ENCODE measurements at regions not wholly inside any gene's neighbourhood (a gene's known extent, or its start where the extent isn't known, plus 50 kb on each side); places are given as distances from the start of the nearest gene placed in this dataset.

- Histone ChIP-seq H3K9me3 (no peaks in the 10 kb centered on the region), H3K4me1 (no peaks in the 10 kb centered on the region), H3K36me3 (replicated peaks in 1 of 2; ENCODE audit: insufficient read depth in 1 of 2, low read depth in 2 of 2) (no peaks in the 10 kb centered on the region), H3K27me3 (no peaks in the 10 kb centered on the region), H3K27ac (no peak overlapping the region), H3K4me3 (no peak overlapping the region)
- no peak for DNase-seq
- intact Hi-C loops (cut with DNase I), result no loop called here
- no peak for TF ChIP-seq CTCF (IDR thresholded peaks at IDR 0.05)
- TF ChIP-seq POLR2A (IDR thresholded peaks at IDR 0.05), result no peak
- no peak for ATAC-seq
- 92 to 95% methylated on average over 5 of the region's 5 CpGs for WGBS, 2 donors
Measured at GRCh38 chr12:89258240-89258969, 93.9 kb downstream of the DUSP6 start.

- Histone ChIP-seq H3K4me1 (no peaks in the 10 kb centered on the region), H3K27ac (no peak overlapping the region), H3K27me3 (no peaks in the 10 kb centered on the region), H3K4me3 (no peak overlapping the region), H3K9me3 (no peaks in the 10 kb centered on the region), H3K36me3 (replicated peaks in 1 of 2; ENCODE audit: insufficient read depth in 1 of 2, low read depth in 2 of 2) (no peaks in the 10 kb centered on the region)
- WGBS, 2 donors, result 80 to 83% methylated on average over 5 of the region's 5 CpGs
- no peak for TF ChIP-seq POLR2A (IDR thresholded peaks at IDR 0.05)
- TF ChIP-seq CTCF (IDR thresholded peaks at IDR 0.05), result no peak
- DNase-seq (no peak), ATAC-seq (no peak)
- intact Hi-C loops (cut with DNase I), result no loop called here
Measured at GRCh38 chr12:89257340-89257739, 95.0 kb downstream of the DUSP6 start.

GRCh38 chr12:89256060-89256459 is 96.2 kb downstream of the DUSP6 start:
- no peaks in the 10 kb centered on the region for H3K36me3 ChIP-seq (replicated peaks in 1 of 2; ENCODE audit: insufficient read depth in 1 of 2, low read depth in 2 of 2)
- no peaks in the 10 kb centered on the region for H3K9me3 ChIP-seq
- DNase-seq (no peak), ATAC-seq (no peak)
- no peaks in the 10 kb centered on the region for H3K4me1 ChIP-seq
- WGBS, 2 donors, result 100% methylated on average over 1 of the region's 1 CpG
- TF ChIP-seq CTCF (IDR thresholded peaks at IDR 0.05) (no peak), POLR2A (IDR thresholded peaks at IDR 0.05) (no peak)
- H3K4me3 ChIP-seq, result no peak overlapping the region
- no peak overlapping the region for H3K27ac ChIP-seq
- H3K27me3 ChIP-seq, result no peaks in the 10 kb centered on the region
- intact Hi-C loops (cut with DNase I), result no loop called here

GRCh38 chr12:89253488-89253887 is 98.8 kb downstream of the DUSP6 start:
- no peaks in the 10 kb centered on the region for H3K4me1 ChIP-seq
- ATAC-seq (no peak), DNase-seq (no peak)
- no peaks in the 10 kb centered on the region for H3K9me3 ChIP-seq
- no peaks in the 10 kb centered on the region for H3K27me3 ChIP-seq
- intact Hi-C loops (cut with DNase I), result no loop called here
- H3K27ac ChIP-seq, result no peak overlapping the region
- TF ChIP-seq POLR2A (IDR thresholded peaks at IDR 0.05) (no peak), CTCF (IDR thresholded peaks at IDR 0.05) (no peak)
- no peaks in the 10 kb centered on the region for H3K36me3 ChIP-seq (replicated peaks in 1 of 2; ENCODE audit: insufficient read depth in 1 of 2, low read depth in 2 of 2)
- H3K4me3 ChIP-seq, result no peak overlapping the region
- WGBS, 2 donors, result 87 to 90% methylated on average over 1 of the region's 1 CpG

GRCh38 chr12:89252284-89252683 is 100.0 kb downstream of the DUSP6 start:
- DNase-seq, result peak in 1 of 4 donors; percentile 17
- peak; percentile 30 for ATAC-seq

More at GRCh38 chr12:89252284-89252683, 100.0 kb downstream of the DUSP6 start:
- H3K4me3 ChIP-seq, result no peak overlapping the region
- 86 to 91% methylated on average over 4 of the region's 4 CpGs for WGBS, 2 donors
- H3K27me3 ChIP-seq, result no peaks in the 10 kb centered on the region
- intact Hi-C loops (cut with DNase I), result no loop called here
- H3K36me3 ChIP-seq (replicated peaks in 1 of 2; ENCODE audit: insufficient read depth in 1 of 2, low read depth in 2 of 2), result no peaks in the 10 kb centered on the region
- no peak overlapping the region for H3K27ac ChIP-seq
- no peaks in the 10 kb centered on the region for H3K9me3 ChIP-seq
- no peak for TF ChIP-seq POLR2A (IDR thresholded peaks at IDR 0.05)
- H3K4me1 ChIP-seq, result no peaks in the 10 kb centered on the region
